CD4-positive, alpha-beta T cell (primary cell): ENCODE measurements at regions not wholly inside any gene's neighbourhood (a gene's known extent, or its start where the extent isn't known, plus 50 kb on each side); places are given as distances from the start of the nearest gene placed in this dataset.
"Not testable (repeated sequence)": the region's sequence is repeated elsewhere in the genome, so short reads cannot be mapped to it uniquely, and the experiment has no call there.

Experiments
- ATAC-seq: fragments of 200-7000 bp; cut with Tn5 transposase; one replicate; pipeline ENCODE4 v1.10.0; 2022; ENCODE audit warnings: mild to moderate bottlenecking; ENCODE audit not compliant: poor library complexity
- CTCF ChIA-PET: fragments of 350-600 bp; sonication (Branson Sonifier 250); formaldehyde crosslinking; loops from one replicate; lab custom pipeline; 2021; ENCODE audit warnings: antibody characterized with exemption, inconsistent platforms; lab: Charles Lee
- POLR2A ChIA-PET: fragments of 350-600 bp; sonication (Branson Sonifier 250); formaldehyde crosslinking; loops from one replicate; lab custom pipeline; 2021; ENCODE audit warnings: antibody characterized with exemption, inconsistent platforms; lab: Charles Lee
- DNase-seq, 14 experiments: peaks; one replicate each; pipeline ENCODE4 v3.0.0-alpha.2; 2013 to 2020; ENCODE audit warnings: mixed read lengths in 2 of 14
- H3K27ac ChIP-seq, 2 donors: one replicate each; pipeline versions ENCODE4 v1.5.1 to v1.7.0; 2013; ENCODE audit warnings: low read length in 2 of 2, low read depth in 1 of 2, mild to moderate bottlenecking in 1 of 2
- H3K27me3 ChIP-seq, 2 experiments: 1 replicate in 1 of 2; 2 replicates in 1 of 2; pipeline versions ENCODE4 v1.6.1 to v1.7.0; 2013; ENCODE audit warnings: low read length in 2 of 2, control low read depth in 1 of 2, mild to moderate bottlenecking in 1 of 2, moderate library complexity in 1 of 2; ENCODE audit not compliant: insufficient read depth in 2 of 2, control insufficient read depth in 1 of 2
- H3K36me3 ChIP-seq: one replicate; pipeline ENCODE4 v1.6.1; 2013; ENCODE audit warnings: low read length, control low read depth; ENCODE audit not compliant: insufficient read depth
- H3K4me1 ChIP-seq: one replicate; pipeline ENCODE4 v1.6.1; 2013; ENCODE audit warnings: low read length, control low read depth; ENCODE audit not compliant: insufficient read depth
- H3K4me3 ChIP-seq: one replicate; pipeline ENCODE4 v1.5.1; 2013; ENCODE audit warnings: mild to moderate bottlenecking, low read length, moderate library complexity
- H3K9me3 ChIP-seq, 2 experiments: 1 replicate in 1 of 2; 2 replicates in 1 of 2; pipeline versions ENCODE4 v1.6.1 to v1.7.0; 2013; ENCODE audit warnings: low read length in 2 of 2, mild to moderate bottlenecking in 2 of 2, control low read depth in 1 of 2, moderate library complexity in 1 of 2; ENCODE audit not compliant: control insufficient read depth in 1 of 2, insufficient read depth in 1 of 2
- H3K27ac Mint-ChIP-seq: one replicate; pipeline ENCODE4 v1.8.0; 2020; ENCODE audit warnings: mixed read lengths
- H3K27me3 Mint-ChIP-seq: one replicate; pipeline ENCODE4 v1.8.0; 2021; ENCODE audit warnings: mixed read lengths
- H3K36me3 Mint-ChIP-seq: one replicate; pipeline ENCODE4 v1.8.0; 2021; ENCODE audit warnings: low read depth, mixed read lengths
- H3K4me1 Mint-ChIP-seq: one replicate; pipeline ENCODE4 v1.8.0; 2021; ENCODE audit warnings: low read depth, mixed read lengths
- H3K4me3 Mint-ChIP-seq: one replicate; pipeline ENCODE4 v1.8.0; 2020; ENCODE audit warnings: mild to moderate bottlenecking, mixed read lengths
- H3K9me3 Mint-ChIP-seq: one replicate; pipeline ENCODE4 v1.8.0; 2020; ENCODE audit warnings: mixed read lengths
- intact Hi-C, 2 experiments: fragments of 100-400 bp; cut with DNase I in 1 of 2; cut with micrococcal nuclease in 1 of 2; formaldehyde crosslinking; loops; one replicate each; pipeline versions ENCODE4 v1.15.1 to v1.9.0; 2023 to 2025; cut with DNase I, micrococcal nuclease
- TF ChIP-seq, protein P1 (sequence below): fragments of 200-600 bp; IDR thresholded peaks from one replicate; pipeline ENCODE4 v1.8.0; 2022; ENCODE audit warnings: antibody characterized with exemption, mild to moderate bottlenecking

DNA sequence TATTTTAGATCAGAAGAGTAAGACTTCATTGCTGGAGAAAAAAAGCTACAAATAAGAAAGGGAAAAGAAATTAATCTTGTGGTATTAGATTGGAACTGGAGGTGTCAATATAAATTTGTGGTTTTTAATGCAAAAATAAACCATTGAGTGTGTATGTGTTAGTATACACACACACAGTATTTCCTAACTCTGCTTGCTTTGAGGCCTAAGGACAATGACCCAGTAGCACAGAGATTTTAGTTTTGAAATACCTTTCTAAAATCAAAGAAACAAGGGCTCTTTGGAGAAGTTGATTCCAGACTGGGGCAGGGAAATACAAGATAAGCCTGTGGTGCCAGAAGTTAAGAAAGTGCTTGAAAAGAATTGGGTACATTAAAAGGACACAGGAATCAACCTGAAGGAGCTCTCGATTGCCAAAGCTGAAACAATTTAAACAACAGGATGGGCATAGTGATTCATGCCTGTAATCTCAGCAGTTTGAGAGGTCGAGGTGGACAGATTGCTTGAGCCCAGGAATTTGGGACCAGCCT, 84.6 kb upstream of the DTNBP1 start:
- H3K27ac ChIP-seq, result no peak overlapping the region
- no peak overlapping the region for H3K27ac Mint-ChIP-seq
- no peaks in the 10 kb centered on the region for H3K36me3 Mint-ChIP-seq
- no peaks in the 10 kb centered on the region for H3K4me1 ChIP-seq
- no peaks in the 10 kb centered on the region for H3K27me3 Mint-ChIP-seq
- CTCF ChIA-PET, result no interaction called here
- DNase-seq, result no peak
- intact Hi-C loops, result no loop called here
- H3K27me3 ChIP-seq, result no peaks in the 10 kb centered on the region
- no peak overlapping the region for H3K4me3 Mint-ChIP-seq
- no peaks in the 10 kb centered on the region for H3K4me1 Mint-ChIP-seq
- H3K9me3 ChIP-seq, result no peaks in the 10 kb centered on the region
- ATAC-seq, result no peak
- TF ChIP-seq, protein P1, sequence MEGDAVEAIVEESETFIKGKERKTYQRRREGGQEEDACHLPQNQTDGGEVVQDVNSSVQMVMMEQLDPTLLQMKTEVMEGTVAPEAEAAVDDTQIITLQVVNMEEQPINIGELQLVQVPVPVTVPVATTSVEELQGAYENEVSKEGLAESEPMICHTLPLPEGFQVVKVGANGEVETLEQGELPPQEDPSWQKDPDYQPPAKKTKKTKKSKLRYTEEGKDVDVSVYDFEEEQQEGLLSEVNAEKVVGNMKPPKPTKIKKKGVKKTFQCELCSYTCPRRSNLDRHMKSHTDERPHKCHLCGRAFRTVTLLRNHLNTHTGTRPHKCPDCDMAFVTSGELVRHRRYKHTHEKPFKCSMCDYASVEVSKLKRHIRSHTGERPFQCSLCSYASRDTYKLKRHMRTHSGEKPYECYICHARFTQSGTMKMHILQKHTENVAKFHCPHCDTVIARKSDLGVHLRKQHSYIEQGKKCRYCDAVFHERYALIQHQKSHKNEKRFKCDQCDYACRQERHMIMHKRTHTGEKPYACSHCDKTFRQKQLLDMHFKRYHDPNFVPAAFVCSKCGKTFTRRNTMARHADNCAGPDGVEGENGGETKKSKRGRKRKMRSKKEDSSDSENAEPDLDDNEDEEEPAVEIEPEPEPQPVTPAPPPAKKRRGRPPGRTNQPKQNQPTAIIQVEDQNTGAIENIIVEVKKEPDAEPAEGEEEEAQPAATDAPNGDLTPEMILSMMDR, result no peak
- no peak overlapping the region for H3K4me3 ChIP-seq
- H3K9me3 Mint-ChIP-seq, result no peaks in the 10 kb centered on the region
- no peaks in the 10 kb centered on the region for H3K36me3 ChIP-seq
- POLR2A ChIA-PET, result no interaction called here

DNA sequence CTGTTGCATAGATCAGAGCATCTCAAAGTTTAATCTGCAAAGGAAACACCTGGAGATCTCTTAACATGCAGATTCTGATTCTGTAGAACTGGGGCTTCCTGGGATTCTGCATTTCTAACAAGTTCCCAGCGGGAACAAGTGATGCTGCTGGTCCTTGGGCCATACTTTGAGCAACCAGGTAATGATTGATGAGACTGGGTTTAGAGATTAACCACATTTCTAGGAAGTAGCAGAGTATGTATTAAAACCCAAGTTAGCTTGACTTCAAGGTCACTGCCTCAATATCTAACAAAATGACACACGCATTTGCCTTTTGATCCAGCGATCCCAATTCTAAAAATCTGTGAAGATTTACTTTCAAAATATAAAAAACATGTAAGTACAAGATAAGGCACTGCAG, 83.0 kb upstream of the DTNBP1 start:
- ATAC-seq (no peak), DNase-seq (no peak)
- no peaks in the 10 kb centered on the region for H3K27me3 ChIP-seq
- TF ChIP-seq, protein P1, result no peak
- intact Hi-C loops, result no loop called here
- no peaks in the 10 kb centered on the region for H3K9me3 Mint-ChIP-seq
- H3K27me3 Mint-ChIP-seq, result no peaks in the 10 kb centered on the region
- H3K4me3 Mint-ChIP-seq, result no peak overlapping the region
- H3K9me3 ChIP-seq, result no peaks in the 10 kb centered on the region
- H3K27ac ChIP-seq, result no peak overlapping the region
- no peak overlapping the region for H3K27ac Mint-ChIP-seq
- H3K36me3 Mint-ChIP-seq, result no peaks in the 10 kb centered on the region
- H3K4me1 Mint-ChIP-seq, result no peaks in the 10 kb centered on the region
- no peak overlapping the region for H3K4me3 ChIP-seq
- ChIA-PET CTCF (no interaction called here), POLR2A (no interaction called here)
- H3K36me3 ChIP-seq, result no peaks in the 10 kb centered on the region
- H3K4me1 ChIP-seq, result no peaks in the 10 kb centered on the region

DNA sequence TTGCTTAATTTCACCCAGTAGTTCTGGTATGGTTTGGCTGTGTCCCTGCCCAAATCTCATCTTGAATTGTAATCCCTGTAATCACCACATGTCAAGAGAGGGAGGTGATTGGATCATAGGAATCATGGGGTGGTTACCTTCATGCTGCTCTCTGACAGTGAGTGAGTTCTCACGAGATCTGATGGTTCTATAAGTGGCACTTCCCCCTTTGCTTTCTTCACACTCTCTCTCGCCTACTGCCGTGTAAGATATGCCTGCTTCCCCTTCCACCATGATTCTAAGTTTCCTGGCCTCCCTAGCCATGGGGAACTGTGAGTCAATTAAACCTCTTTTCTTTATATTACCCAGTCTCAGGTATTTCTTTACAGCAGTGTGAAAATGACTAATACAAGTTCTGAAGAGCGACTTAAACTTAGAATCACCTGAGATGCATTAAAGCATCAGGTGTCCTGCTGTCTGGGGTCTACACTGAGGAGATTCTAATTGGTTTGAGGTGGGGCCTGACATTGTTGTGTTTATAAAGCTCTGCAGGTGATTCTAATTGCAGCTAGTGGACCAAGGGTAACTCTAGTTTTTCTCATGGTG, 82.1 kb upstream of the DTNBP1 start:
- intact Hi-C loops, result no loop called here
- no peak for DNase-seq
- Histone ChIP-seq H3K9me3 (no peaks in the 10 kb centered on the region), H3K27me3 (no peaks in the 10 kb centered on the region), H3K27ac (no peak overlapping the region), H3K4me1 (no peaks in the 10 kb centered on the region), H3K36me3 (no peaks in the 10 kb centered on the region), H3K4me3 (no peak overlapping the region)
- Mint-ChIP-seq H3K9me3 (no peaks in the 10 kb centered on the region), H3K4me3 (no peak overlapping the region), H3K4me1 (no peaks in the 10 kb centered on the region), H3K27ac (no peak overlapping the region), H3K36me3 (no peaks in the 10 kb centered on the region), H3K27me3 (no peaks in the 10 kb centered on the region)
- ATAC-seq, result no peak
- ChIA-PET CTCF (no interaction called here), POLR2A (no interaction called here)
- TF ChIP-seq, protein P1, result no peak

DNA sequence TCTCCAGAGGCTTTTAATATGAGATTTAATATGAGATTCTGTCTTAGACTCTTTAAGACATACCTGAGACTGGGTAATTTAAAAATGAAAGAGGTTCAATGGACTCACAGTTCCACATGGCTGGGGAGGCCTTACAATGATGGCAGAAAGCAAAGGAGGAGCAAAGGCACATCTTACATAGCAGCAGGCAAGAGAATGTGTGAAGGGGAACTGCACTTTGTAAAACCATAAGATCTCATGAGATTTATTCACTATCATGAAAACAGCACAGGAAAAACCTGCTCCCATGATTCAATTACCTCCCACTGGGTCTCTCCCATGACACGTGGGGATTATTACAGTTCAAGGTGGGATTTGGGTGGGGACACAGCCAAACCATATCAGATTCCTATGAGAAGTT, 79.2 kb upstream of the DTNBP1 start:
- ATAC-seq, H3K4me3 Mint-ChIP-seq, intact Hi-C loops, H3K4me1 Mint-ChIP-seq, H3K36me3 Mint-ChIP-seq, H3K9me3 Mint-ChIP-seq, H3K4me3 ChIP-seq, POLR2A ChIA-PET, H3K27me3 Mint-ChIP-seq, H3K27me3 ChIP-seq, H3K9me3 ChIP-seq, H3K36me3 ChIP-seq, H3K4me1 ChIP-seq, H3K27ac ChIP-seq, DNase-seq, CTCF ChIA-PET, H3K27ac Mint-ChIP-seq: not testable (repeated sequence)
